Inferior parietal cortex (tissue), 1 donor: ENCODE measurements at regions not wholly inside any gene's neighbourhood (a gene's known extent, or its start where the extent isn't known, plus 50 kb on each side); places are given as distances from the start of the nearest gene placed in this dataset.

Source experiments
- DNase-seq: peaks from one replicate; pipeline ENCODE4 v3.0.0-alpha.2; 2016; ENCODE audit errors: extremely low spot score

- DNase-seq = no peak
Observed at GRCh38 chr13:77423296-77423695, 96.4 kb upstream of the MYCBP2 start.

GRCh38 chr13:77422724-77423123 lies 95.8 kb upstream of the MYCBP2 start:
- DNase-seq = no peak

- no peak for DNase-seq
Observed at GRCh38 chr13:77417897-77418296, 91.0 kb upstream of the MYCBP2 start.

GRCh38 chr13:77416666-77417212 lies 89.8 kb upstream of the MYCBP2 start:
- no peak for DNase-seq

GRCh38 chr13:77415253-77416071 lies 88.6 kb upstream of the MYCBP2 start:
- no peak for DNase-seq

GRCh38 chr13:77412860-77413259 lies 86.0 kb upstream of the MYCBP2 start:
- no peak for DNase-seq

GRCh38 chr13:77412116-77412635 lies 85.3 kb upstream of the MYCBP2 start:
- no peak for DNase-seq

GRCh38 chr13:77409412-77409811 lies 82.5 kb upstream of the MYCBP2 start:
- DNase-seq = no peak

GRCh38 chr13:77406644-77407440 lies 79.9 kb upstream of the MYCBP2 start:
- no peak for DNase-seq

- DNase-seq = no peak
Observed at GRCh38 chr13:77398825-77399620, 72.1 kb upstream of the MYCBP2 start.

- no peak for DNase-seq
Observed at GRCh38 chr13:77397636-77398035, 70.7 kb upstream of the MYCBP2 start.

GRCh38 chr13:77391475-77391874 lies 64.6 kb upstream of the MYCBP2 start:
- no peak for DNase-seq

- DNase-seq = peak; percentile 34
Observed at GRCh38 chr13:77390391-77390790, 63.5 kb upstream of the MYCBP2 start.

- DNase-seq = no peak
Observed at GRCh38 chr13:77389625-77390000, 62.7 kb upstream of the MYCBP2 start.

- DNase-seq = peak; percentile 22
Observed at GRCh38 chr13:77388944-77389624, 62.2 kb upstream of the MYCBP2 start.

GRCh38 chr13:77387607-77388200 lies 60.8 kb upstream of the MYCBP2 start:
- DNase-seq = no peak

GRCh38 chr13:77386880-77387606 lies 60.1 kb upstream of the MYCBP2 start:
- DNase-seq = no peak

GRCh38 chr13:77386046-77386445 lies 59.2 kb upstream of the MYCBP2 start:
- DNase-seq = no peak

GRCh38 chr13:77384999-77385398 lies 58.1 kb upstream of the MYCBP2 start:
- no peak for DNase-seq

GRCh38 chr13:77383097-77383496 lies 56.2 kb upstream of the MYCBP2 start:
- DNase-seq = no peak
